Activated CD8-positive, alpha-beta T cell treated with anti-CD3 and anti-CD28 coated beads for 36 hours (primary cell): ENCODE measurements at regions not wholly inside any gene's neighbourhood (a gene's known extent, or its start where the extent isn't known, plus 50 kb on each side); places are given as distances from the start of the nearest gene placed in this dataset.

ENCODE experiments used
- ATAC-seq: fragments of 200-7000 bp; cut with Tn5 transposase; one replicate; pipeline ENCODE4 v1.10.0; 2021; ENCODE audit warnings: mild to moderate bottlenecking, moderate library complexity
- CTCF ChIA-PET: fragments of 350-600 bp; sonication (Branson Sonifier 250); formaldehyde crosslinking; loops from one replicate; lab custom pipeline; 2021; ENCODE audit warnings: antibody characterized with exemption; lab: Charles Lee
- POLR2A ChIA-PET: fragments of 350-600 bp; sonication (Branson Sonifier 250); formaldehyde crosslinking; loops from one replicate; lab custom pipeline; 2021; ENCODE audit warnings: antibody characterized with exemption; lab: Charles Lee
- DNase-seq: peaks from one replicate; pipeline ENCODE4 v3.0.0-alpha.2; 2020
- H3K27ac Mint-ChIP-seq: one replicate; pipeline ENCODE4 v1.8.0; 2021; ENCODE audit warnings: mild to moderate bottlenecking, mixed read lengths
- H3K27me3 Mint-ChIP-seq: one replicate; pipeline ENCODE4 v1.8.0; 2021; ENCODE audit warnings: mixed read lengths
- H3K36me3 Mint-ChIP-seq: one replicate; pipeline ENCODE4 v1.8.0; 2021; ENCODE audit warnings: low read depth, mixed read lengths
- H3K4me1 Mint-ChIP-seq: one replicate; pipeline ENCODE4 v1.8.0; 2021; ENCODE audit warnings: low read depth, mixed read lengths
- H3K4me3 Mint-ChIP-seq: one replicate; pipeline ENCODE4 v1.8.0; 2021; ENCODE audit warnings: mild to moderate bottlenecking, moderate library complexity, mixed read lengths
- H3K9me3 Mint-ChIP-seq: one replicate; pipeline ENCODE4 v1.8.0; 2021; ENCODE audit warnings: mixed read lengths
- CTCF ChIP-seq: fragments of 200-600 bp; IDR thresholded peaks from one replicate; pipeline ENCODE4 v1.8.0; 2022; ENCODE audit warnings: antibody characterized with exemption, mild to moderate bottlenecking
- intact Hi-C: fragments of 100-400 bp; cut with micrococcal nuclease; formaldehyde crosslinking; loops from one replicate; pipeline ENCODE4 v1.10.0; 2022

- ATAC-seq, result no peak
- Mint-ChIP-seq H3K4me3 (no peak overlapping the region), H3K36me3 (no peaks in the 10 kb centered on the region), H3K27ac (no peak overlapping the region), H3K9me3 (peaks cover 2% of the 10 kb centered on the region), H3K4me1 (no peaks in the 10 kb centered on the region), H3K27me3 (no peaks in the 10 kb centered on the region)
- intact Hi-C loops, result no loop called here
- POLR2A ChIA-PET, result no interaction called here
- TF ChIP-seq CTCF, result no peak
- no peak for DNase-seq
- CTCF ChIA-PET, result no interaction called here
Measured at GRCh38 chr5:121086671-121087070, 622.6 kb downstream of the PRR16 start.

GRCh38 chr5:121087560-121087959 is 623.5 kb downstream of the PRR16 start:
- no peak overlapping the region for H3K27ac Mint-ChIP-seq
- no peak overlapping the region for H3K4me3 Mint-ChIP-seq
- intact Hi-C loops, result no loop called here
- H3K36me3 Mint-ChIP-seq, result no peaks in the 10 kb centered on the region
- H3K4me1 Mint-ChIP-seq, result no peaks in the 10 kb centered on the region
- ChIA-PET POLR2A (no interaction called here), CTCF (no interaction called here)
- no peak for DNase-seq
- H3K27me3 Mint-ChIP-seq, result no peaks in the 10 kb centered on the region
- no peak for TF ChIP-seq CTCF
- peaks cover 4% of the 10 kb centered on the region for H3K9me3 Mint-ChIP-seq
- no peak for ATAC-seq

GRCh38 chr5:121088341-121088740 is 624.2 kb downstream of the PRR16 start:
- DNase-seq, result no peak
- no peak for TF ChIP-seq CTCF
- no peaks in the 10 kb centered on the region for H3K27me3 Mint-ChIP-seq
- H3K9me3 Mint-ChIP-seq, result peaks cover 4% of the 10 kb centered on the region
- CTCF ChIA-PET, result no interaction called here
- no peak for ATAC-seq
- intact Hi-C loops, result no loop called here
- no peak overlapping the region for H3K27ac Mint-ChIP-seq
- POLR2A ChIA-PET, result no interaction called here
- H3K4me3 Mint-ChIP-seq, result no peak overlapping the region
- H3K4me1 Mint-ChIP-seq, result no peaks in the 10 kb centered on the region
- no peaks in the 10 kb centered on the region for H3K36me3 Mint-ChIP-seq

- no peaks in the 10 kb centered on the region for H3K27me3 Mint-ChIP-seq
- no peak for ATAC-seq
- ChIA-PET CTCF (no interaction called here), POLR2A (no interaction called here)
- no peak overlapping the region for H3K4me3 Mint-ChIP-seq
- intact Hi-C loops, result no loop called here
- DNase-seq, result no peak
- H3K27ac Mint-ChIP-seq, result no peak overlapping the region
- TF ChIP-seq CTCF, result no peak
- no peaks in the 10 kb centered on the region for H3K36me3 Mint-ChIP-seq
- peaks cover 3% of the 10 kb centered on the region for H3K9me3 Mint-ChIP-seq
- no peaks in the 10 kb centered on the region for H3K4me1 Mint-ChIP-seq
Measured at GRCh38 chr5:121090822-121091221, 626.7 kb downstream of the PRR16 start.

- intact Hi-C loops, result no loop called here
- CTCF ChIA-PET, result no interaction called here
- no peak for TF ChIP-seq CTCF
- Mint-ChIP-seq H3K9me3 (no peaks in the 10 kb centered on the region), H3K27ac (no peak overlapping the region), H3K27me3 (no peaks in the 10 kb centered on the region), H3K36me3 (no peaks in the 10 kb centered on the region), H3K4me3 (no peak overlapping the region), H3K4me1 (no peaks in the 10 kb centered on the region)
- ATAC-seq (no peak), DNase-seq (no peak)
- POLR2A ChIA-PET, result no interaction called here
Measured at GRCh38 chr5:121100931-121101330, 636.8 kb downstream of the PRR16 start.
